Astrocyte of the cerebellum (primary cell): ENCODE measurements at regions not wholly inside any gene's neighbourhood (a gene's known extent, or its start where the extent isn't known, plus 50 kb on each side); places are given as distances from the start of the nearest gene placed in this dataset.

Experiments
- DNase-seq: peaks from one replicate; pipeline ENCODE4 v3.0.0-alpha.2; 2011; ENCODE audit warnings: low read depth
- H3K4me3 ChIP-seq: 2 replicates; pipeline ENCODE4 v1.5.1; 2011; ENCODE audit warnings: mild to moderate bottlenecking, low read depth, low read length, moderate library complexity
- in situ Hi-C: cut with HindIII; loops from 2 replicates; pipeline ENCODE4 v1.10.0; 2017; ENCODE audit warnings: low sequenced_read_pairs
- TF ChIP-seq, protein P1 (sequence below): IDR thresholded peaks from 2 replicates; pipeline ENCODE4 v1.5.1; 2012; ENCODE audit warnings: low read length, low read depth, moderate library complexity, mild to moderate bottlenecking; ENCODE audit errors: missing control alignments

GRCh38 chr18:65336411-65336810, 414.4 kb upstream of the CDH7 start:
- in situ Hi-C loops = no loop called here
- no peak for DNase-seq
- TF ChIP-seq, protein P1, sequence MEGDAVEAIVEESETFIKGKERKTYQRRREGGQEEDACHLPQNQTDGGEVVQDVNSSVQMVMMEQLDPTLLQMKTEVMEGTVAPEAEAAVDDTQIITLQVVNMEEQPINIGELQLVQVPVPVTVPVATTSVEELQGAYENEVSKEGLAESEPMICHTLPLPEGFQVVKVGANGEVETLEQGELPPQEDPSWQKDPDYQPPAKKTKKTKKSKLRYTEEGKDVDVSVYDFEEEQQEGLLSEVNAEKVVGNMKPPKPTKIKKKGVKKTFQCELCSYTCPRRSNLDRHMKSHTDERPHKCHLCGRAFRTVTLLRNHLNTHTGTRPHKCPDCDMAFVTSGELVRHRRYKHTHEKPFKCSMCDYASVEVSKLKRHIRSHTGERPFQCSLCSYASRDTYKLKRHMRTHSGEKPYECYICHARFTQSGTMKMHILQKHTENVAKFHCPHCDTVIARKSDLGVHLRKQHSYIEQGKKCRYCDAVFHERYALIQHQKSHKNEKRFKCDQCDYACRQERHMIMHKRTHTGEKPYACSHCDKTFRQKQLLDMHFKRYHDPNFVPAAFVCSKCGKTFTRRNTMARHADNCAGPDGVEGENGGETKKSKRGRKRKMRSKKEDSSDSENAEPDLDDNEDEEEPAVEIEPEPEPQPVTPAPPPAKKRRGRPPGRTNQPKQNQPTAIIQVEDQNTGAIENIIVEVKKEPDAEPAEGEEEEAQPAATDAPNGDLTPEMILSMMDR = no peak
- no peak overlapping the region for H3K4me3 ChIP-seq

DNA sequence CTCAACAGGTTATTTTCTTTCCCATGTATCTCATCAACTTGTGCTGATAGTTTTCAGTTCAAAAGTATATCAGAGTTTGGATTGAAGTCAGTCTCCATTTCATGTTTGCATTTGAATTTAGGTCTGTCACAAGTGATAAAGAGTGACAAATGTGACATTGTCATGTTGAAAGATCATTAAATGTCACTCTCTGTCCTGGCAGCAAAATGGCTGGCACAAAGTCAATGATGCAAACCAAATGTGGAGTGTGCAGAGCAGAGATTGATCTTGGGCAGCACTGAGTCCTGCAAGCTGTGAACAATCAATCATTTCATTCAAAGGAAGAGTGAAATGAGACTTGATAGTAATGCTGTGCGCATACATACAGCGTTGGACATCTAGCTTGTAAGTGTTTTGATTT, 421.8 kb upstream of the CDH7 start:
- TF ChIP-seq, protein P1 = no peak
- H3K4me3 ChIP-seq = no peak overlapping the region
- DNase-seq = no peak
- in situ Hi-C loops = no loop called here

DNA sequence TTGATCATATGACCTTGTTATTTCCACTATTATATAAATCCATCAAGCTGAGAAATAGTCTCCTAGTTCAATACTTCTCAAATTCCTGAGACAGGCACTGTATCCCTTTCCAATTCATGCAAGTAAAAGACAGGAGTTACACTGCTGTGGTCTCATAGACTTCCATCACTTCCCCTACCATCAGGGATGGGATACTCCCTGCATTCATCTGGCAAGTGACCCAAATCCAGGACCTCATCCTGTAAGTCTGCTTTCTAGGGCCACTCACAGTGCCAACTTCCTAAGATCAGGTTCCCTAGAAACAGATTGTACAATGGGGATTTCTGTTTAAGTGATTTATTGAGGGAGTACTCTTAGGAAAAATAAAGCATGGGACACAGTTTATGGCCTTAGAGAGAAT, 424.0 kb upstream of the CDH7 start:
- no peak for DNase-seq
- TF ChIP-seq, protein P1 = no peak
- in situ Hi-C loops = no loop called here
- no peak overlapping the region for H3K4me3 ChIP-seq

- in situ Hi-C loops = no loop called here
- no peak for DNase-seq
- no peak overlapping the region for H3K4me3 ChIP-seq
- TF ChIP-seq, protein P1 = no peak
Observed at GRCh38 chr18:65322895-65323294, 427.9 kb upstream of the CDH7 start.

GRCh38 chr18:65298422-65298821, 452.4 kb upstream of the CDH7 start:
- no peak overlapping the region for H3K4me3 ChIP-seq
- DNase-seq = no peak
- TF ChIP-seq, protein P1 = no peak
- in situ Hi-C loops = no loop called here

- no peak overlapping the region for H3K4me3 ChIP-seq
- TF ChIP-seq, protein P1 = no peak
- no peak for DNase-seq
- in situ Hi-C loops = no loop called here
Observed at GRCh38 chr18:65288908-65289307, 461.9 kb upstream of the CDH7 start.

DNA sequence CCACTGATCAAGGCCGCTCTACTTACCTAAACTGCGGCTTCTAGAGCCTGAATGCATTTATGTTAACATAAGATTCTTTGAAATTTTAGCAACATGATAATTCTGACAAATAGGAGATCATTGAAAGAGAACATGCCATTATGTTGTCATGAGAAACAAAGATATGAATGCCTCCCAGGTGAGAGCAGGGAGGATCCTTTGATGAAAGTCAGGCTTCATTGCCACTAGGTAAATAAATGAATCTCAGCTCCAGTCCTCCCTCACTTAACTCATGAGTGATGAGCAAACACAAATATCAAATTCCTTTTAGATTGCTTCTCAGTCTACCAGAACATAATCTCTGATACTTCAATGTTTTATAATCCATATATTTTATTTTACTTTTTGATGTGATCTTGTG, 463.2 kb upstream of the CDH7 start:
- H3K4me3 ChIP-seq = no peak overlapping the region
- TF ChIP-seq, protein P1 = no peak
- in situ Hi-C loops = no loop called here
- no peak for DNase-seq
